Stimulated activated CD8-positive, alpha-beta memory T cell treated with anti-CD3 and anti-CD28 coated beads, Interleukin-12 subunit alpha, Interleukin-12 subunit beta, amount 100 ng/mL, for 24 hours (primary cell): ENCODE measurements at regions not wholly inside any gene's neighbourhood (a gene's known extent, or its start where the extent isn't known, plus 50 kb on each side); places are given as distances from the start of the nearest gene placed in this dataset.
"Not testable (repeated sequence)": the region's sequence is repeated elsewhere in the genome, so short reads cannot be mapped to it uniquely, and the experiment has no call there.

Experiments
- DNase-seq: peaks from one replicate; pipeline ENCODE4 v3.0.0-alpha.2; 2020; ENCODE audit errors: extremely low read depth

GRCh38 chr4:152063621-152064240 is 302.9 kb upstream of the GATB start:
- DNase-seq: no peak

GRCh38 chr4:152062936-152063620 is 302.3 kb upstream of the GATB start:
- no peak for DNase-seq

- DNase-seq: no peak
These were observed 293.9 kb upstream of the GATB start for GRCh38 chr4:152054731-152055130.

GRCh38 chr4:152052451-152053057 is 291.7 kb upstream of the GATB start:
- no peak for DNase-seq

- DNase-seq: not testable (repeated sequence)
These were observed 290.5 kb upstream of the GATB start for GRCh38 chr4:152051332-152051731.

- no peak for DNase-seq
These were observed 289.3 kb upstream of the GATB start for GRCh38 chr4:152050106-152050505.

GRCh38 chr4:152047451-152047850 is 286.6 kb upstream of the GATB start:
- no peak for DNase-seq

GRCh38 chr4:152045807-152046571 is 285.2 kb upstream of the GATB start:
- DNase-seq: no peak

- no peak for DNase-seq
These were observed 284.6 kb upstream of the GATB start for GRCh38 chr4:152045449-152045806.

- no peak for DNase-seq
These were observed 283.7 kb upstream of the GATB start for GRCh38 chr4:152044331-152045036.

- no peak for DNase-seq
These were observed 280.5 kb upstream of the GATB start for GRCh38 chr4:152041295-152041694.

- DNase-seq: no peak
These were observed 278.9 kb upstream of the GATB start for GRCh38 chr4:152039691-152040090.

GRCh38 chr4:152039023-152039481 is 278.2 kb upstream of the GATB start:
- no peak for DNase-seq

- no peak for DNase-seq
These were observed 277.4 kb upstream of the GATB start for GRCh38 chr4:152038238-152038637.

GRCh38 chr4:152037435-152037834 is 276.6 kb upstream of the GATB start:
- DNase-seq: no peak

GRCh38 chr4:152033621-152034020 is 272.8 kb upstream of the GATB start:
- no peak for DNase-seq

- DNase-seq: no peak
These were observed 271.9 kb upstream of the GATB start for GRCh38 chr4:152032722-152033131.

- no peak for DNase-seq
These were observed 268.8 kb upstream of the GATB start for GRCh38 chr4:152029631-152030030.

GRCh38 chr4:152028131-152028530 is 267.3 kb upstream of the GATB start:
- DNase-seq: no peak

GRCh38 chr4:152024881-152025280 is 264.1 kb upstream of the GATB start:
- no peak for DNase-seq

- no peak for DNase-seq
These were observed 262.9 kb upstream of the GATB start for GRCh38 chr4:152023674-152024073.

GRCh38 chr4:152022543-152022942 is 261.7 kb upstream of the GATB start:
- DNase-seq: no peak
